GM18873 (cell line): ENCODE measurements at regions not wholly inside any gene's neighbourhood (a gene's known extent, or its start where the extent isn't known, plus 50 kb on each side); places are given as distances from the start of the nearest gene placed in this dataset.

ENCODE experiments used
- ATAC-seq: cut with Tn5 transposase; IDR thresholded peaks from one replicate; pipeline ENCODE4 v1.9.1; 2021; ENCODE audit warnings: mild to moderate bottlenecking, moderate library complexity, moderate number of reproducible peaks; ENCODE audit not compliant: unreplicated experiment, low FRiP score

DNA sequence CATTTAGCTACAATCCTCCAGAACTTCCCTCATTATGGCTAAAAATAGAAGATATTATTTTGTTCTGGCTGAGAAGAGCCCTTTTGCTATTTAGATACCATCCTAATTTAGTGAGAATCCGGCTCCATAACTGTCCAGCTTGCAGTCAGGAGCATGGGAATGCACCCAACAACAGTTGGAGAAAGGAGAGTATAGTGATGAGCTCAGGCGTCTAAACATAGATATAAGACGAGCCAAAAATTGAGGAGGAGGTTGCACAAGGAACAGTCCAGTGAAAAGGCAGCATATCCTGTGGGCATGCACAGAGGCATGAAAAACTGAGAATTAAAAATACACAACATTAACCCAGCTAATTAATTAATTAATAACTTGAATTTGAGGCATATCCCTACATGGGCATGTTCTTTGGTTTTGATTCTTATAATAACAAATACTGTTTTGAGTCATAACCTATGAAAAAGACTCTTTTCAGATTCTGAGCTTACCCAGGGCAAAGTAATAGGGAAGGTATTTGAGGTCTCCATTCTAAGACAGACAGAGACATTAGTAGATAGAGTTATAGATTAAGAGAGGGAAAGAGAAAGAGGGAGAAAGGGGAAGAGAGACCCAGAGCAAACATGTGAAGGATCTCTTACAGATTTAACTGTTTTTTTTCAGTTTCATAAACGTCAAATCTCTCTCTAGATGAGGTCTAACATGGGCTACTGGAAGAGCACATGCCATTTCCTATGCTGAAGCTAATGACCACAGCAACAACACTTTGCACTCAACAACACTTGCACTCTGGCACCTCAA, 311.2 kb downstream of the OSR1 start:
- ATAC-seq: peak; percentile 92

GRCh38 chr2:19045151-19045550, 313.3 kb downstream of the OSR1 start:
- ATAC-seq: no peak

DNA sequence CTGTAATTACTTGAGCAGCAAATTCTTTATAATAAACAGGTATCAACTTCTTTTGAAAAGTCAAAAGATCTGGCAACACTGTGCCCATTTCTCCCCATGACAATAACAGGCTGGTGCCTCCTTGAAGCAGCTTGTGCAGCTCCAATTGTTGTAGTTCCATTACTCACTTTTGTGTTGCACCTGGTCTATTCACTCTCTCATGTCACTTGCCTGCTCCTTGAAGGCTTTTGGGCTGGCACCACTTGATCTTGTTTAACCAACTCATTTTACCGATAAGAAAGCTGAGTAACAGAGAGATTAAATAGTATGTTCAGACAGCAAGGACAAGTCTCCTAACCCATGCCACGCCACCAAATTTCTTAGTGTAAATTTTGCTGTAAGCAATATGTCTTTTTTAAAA, 314.5 kb downstream of the OSR1 start:
- no peak for ATAC-seq

- no peak for ATAC-seq
Measured at GRCh38 chr2:19041434-19042041, 316.9 kb downstream of the OSR1 start.

DNA sequence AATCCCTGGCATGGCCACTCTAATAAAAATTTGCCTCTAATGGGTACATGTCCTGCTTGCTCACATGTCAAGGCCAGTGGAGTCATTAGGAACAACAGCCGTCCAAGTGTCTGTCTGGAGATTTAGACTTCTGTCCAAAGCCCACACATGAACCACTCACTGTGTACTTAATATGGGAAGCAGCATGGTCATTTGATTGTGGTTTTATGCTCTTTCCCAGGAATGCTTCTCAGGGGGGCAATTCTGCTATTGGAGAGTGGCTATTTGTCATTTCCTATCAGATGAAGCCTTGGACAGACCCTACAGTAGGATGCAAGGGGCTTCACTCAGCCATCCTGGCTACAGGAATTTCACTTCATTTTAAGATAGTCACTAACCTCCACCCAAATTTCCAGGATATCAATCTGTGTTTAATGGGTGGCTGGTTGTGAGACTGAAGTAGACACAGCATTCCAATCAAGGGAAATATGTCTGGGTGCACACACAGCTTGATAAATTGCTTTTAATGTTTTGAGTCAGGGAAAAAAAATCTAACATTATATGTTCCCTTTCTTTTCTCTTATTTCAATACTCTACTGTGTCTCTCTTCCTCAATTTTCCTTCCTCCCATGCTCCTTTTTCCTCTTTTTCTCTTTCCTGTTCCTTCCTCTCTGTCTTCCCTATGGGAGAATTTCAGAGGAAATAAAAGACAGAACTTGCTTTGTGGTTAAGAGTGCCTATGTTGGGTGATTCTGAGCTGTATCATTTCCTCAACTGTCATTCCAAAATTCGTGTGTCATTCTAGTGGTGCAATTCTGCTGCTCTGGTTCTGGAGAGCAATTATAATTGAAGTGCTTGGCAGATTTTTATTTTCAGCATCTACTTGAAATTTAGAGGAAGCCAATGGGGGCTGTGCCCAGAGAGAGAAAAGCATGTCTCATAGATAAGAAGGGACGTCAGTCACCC, 320.1 kb downstream of the OSR1 start:
- ATAC-seq: no peak

- no peak for ATAC-seq
Measured at GRCh38 chr2:19036091-19036490, 322.3 kb downstream of the OSR1 start.

GRCh38 chr2:19035238-19035637, 323.2 kb downstream of the OSR1 start:
- ATAC-seq: no peak

DNA sequence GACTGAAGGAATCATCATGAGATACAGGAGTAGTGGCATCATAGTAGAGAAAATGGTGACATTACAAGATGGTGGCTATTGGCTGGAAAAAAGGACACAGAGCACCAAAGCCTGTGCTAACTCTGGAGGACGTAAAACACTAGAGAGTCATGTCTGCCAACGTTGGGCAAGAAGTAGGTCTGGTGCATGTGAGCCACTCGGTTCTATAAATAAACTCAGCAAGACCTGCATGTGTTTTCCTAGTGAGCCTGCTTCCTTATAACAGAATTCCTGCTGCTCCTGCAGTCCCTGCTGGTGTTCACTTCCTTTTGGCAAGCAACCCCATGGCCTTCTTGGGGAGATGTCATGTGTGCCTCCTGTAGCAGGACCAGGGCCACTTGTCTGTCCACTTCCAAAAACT, 325.2 kb downstream of the OSR1 start:
- ATAC-seq: no peak

DNA sequence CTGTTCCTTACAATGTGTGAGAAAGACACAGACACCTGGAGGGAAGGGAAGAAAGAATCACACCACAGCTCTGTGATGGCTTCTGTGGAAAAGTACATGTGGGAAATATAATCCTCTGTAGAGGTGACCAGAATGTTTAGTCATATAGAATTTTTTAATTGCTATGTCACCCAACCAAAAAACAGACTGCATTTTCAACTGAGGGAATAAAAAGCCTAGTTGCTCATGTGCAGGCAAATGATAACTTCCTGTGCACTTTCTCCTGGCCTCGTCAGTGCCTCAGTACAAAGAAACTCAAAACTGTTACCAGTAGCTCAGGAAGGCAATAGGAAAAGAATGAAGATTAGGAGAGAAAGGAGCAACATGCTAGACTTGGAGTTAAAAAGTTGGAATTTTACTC, 326.8 kb downstream of the OSR1 start:
- ATAC-seq: no peak

- ATAC-seq: no peak
Measured at GRCh38 chr2:19029655-19030054, 328.8 kb downstream of the OSR1 start.

DNA sequence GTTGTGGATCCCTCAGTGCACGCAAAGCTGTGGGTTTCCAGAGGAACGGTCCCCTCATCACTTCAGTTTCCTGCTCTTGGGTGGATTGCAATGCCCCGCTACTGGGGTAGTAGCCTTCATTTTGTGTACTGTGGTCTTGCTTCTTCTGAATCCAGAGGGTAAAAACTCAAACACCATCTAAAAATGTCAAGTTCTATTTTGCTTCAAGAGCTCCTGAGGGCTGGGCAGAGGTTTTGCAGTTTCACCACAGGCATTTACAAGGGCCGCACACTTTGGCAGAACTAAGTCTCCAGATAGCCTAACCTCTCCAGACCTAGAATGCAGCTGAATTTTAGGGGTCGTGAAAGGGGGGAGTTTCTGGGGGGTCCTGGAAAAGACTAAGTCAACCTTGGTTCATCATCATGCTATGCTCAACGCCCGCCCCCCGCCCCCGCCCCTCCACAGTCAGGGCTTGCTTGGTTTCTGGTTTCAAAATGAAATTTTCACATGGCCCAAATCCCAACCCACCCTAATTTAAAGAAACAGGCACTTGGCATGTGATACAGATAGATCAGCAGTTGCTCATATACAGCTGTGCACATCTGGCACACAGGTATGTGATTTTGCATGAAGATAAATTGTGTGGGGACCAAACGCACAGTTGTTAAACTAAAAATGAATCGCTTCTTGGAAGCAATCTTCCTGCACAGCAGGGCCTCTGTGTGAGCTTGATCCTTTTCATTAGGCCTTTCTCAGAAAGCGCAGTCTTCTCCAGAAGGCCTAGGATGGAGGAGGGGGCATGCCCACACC, 329.6 kb downstream of the OSR1 start:
- ATAC-seq: no peak

- no peak for ATAC-seq
Measured at GRCh38 chr2:19027626-19028025, 330.8 kb downstream of the OSR1 start.

GRCh38 chr2:19026261-19026660, 332.2 kb downstream of the OSR1 start:
- ATAC-seq: no peak

DNA sequence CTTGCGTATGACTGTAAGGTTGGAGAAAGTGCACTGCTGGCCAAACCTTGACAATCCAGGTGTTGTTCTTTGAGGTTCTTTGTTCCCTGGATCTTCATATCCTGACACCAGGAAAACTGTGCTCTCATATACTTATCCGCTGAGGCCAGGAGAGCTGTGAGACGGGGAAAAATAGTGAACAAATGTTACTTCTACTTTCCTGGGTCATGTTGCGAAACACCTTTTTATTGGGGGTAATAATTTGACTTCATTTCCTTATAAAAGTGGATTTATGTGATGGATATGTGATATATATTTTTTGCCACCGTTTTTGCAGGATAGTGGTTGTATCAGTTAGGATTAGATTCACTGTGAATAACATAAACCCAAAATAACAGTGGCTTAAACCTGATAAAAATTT, 336.1 kb downstream of the OSR1 start:
- ATAC-seq: no peak

- ATAC-seq: no peak
Measured at GRCh38 chr2:19021721-19022120, 336.7 kb downstream of the OSR1 start.

GRCh38 chr2:19021100-19021476, 337.3 kb downstream of the OSR1 start:
- no peak for ATAC-seq

DNA sequence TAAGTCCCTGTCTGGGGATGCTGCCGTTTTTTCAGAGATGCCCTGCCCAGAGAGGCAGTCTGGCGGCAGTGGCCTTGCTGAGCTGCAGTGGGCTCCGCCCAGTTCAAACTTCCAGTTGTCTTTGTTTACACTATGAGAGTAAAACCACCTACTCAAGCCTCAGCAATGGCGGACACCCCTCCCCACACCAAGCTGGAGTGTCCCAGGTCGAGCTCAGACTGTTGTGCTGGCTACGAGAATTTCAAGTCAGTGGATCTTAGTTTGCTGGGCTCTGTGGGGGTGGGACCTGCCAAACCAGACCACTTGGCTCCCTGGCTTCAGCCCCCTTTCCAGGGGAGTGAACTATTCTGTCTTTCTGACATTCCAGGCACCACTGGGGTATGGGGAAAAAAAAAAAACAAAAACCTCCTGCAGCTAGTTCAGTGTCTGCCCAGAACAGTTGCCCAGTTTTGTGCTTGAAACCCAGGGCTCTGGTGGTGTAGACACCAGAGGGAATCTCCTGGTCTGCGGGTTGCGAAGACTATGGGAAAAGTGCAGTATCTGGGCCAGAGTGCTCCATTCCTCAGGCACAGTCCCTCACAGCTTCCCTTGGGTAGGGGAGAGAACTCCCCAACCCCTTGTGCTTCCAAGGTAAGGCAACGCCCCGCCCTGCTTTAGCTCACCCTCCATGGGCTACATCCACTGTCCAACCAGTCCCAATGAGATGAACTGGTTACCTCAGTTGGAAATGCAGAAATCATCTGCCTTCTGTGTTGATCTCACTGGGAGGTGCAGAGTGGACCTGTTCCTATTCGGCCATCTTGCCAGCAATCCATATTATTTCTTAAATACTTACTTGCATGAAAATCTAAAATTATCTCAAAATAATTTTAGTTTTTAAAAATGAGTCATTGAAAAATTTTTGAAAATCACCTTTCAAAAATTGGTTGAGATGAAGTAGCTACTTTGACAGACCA, 338.0 kb downstream of the OSR1 start:
- no peak for ATAC-seq

GRCh38 chr2:19009510-19009909, 348.9 kb downstream of the OSR1 start:
- no peak for ATAC-seq

DNA sequence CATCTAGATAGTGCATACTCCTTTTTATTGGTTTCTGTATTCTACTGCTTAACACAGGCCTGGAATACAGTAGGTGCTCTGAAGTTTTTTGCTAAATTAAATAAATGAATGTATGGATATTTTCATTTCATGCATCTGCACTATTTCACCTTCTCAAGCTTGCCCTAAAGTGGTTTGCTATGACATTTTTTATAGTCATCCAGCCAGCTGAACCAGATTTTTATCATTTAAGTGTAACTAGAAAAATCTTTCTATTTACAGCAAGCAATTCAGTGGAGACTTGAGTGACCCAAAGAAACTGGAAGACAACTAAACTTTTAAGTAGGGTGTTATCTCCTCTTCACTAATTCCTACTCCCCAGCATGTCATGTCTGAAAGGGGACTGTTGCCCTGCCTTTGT, 354.9 kb downstream of the OSR1 start:
- no peak for ATAC-seq
